Anterior cingulate cortex (tissue), 58 donors: ENCODE measurements at regions not wholly inside any gene's neighbourhood (a gene's known extent, or its start where the extent isn't known, plus 50 kb on each side); places are given as distances from the start of the nearest gene placed in this dataset.
"Not testable (repeated sequence)": the region's sequence is repeated elsewhere in the genome, so short reads cannot be mapped to it uniquely, and the experiment has no call there.

Experiments
- DNase-seq, 58 donors: peaks; one replicate each; lab custom pipeline; 2025; lab: John Stamatoyannopoulos, UW

DNA sequence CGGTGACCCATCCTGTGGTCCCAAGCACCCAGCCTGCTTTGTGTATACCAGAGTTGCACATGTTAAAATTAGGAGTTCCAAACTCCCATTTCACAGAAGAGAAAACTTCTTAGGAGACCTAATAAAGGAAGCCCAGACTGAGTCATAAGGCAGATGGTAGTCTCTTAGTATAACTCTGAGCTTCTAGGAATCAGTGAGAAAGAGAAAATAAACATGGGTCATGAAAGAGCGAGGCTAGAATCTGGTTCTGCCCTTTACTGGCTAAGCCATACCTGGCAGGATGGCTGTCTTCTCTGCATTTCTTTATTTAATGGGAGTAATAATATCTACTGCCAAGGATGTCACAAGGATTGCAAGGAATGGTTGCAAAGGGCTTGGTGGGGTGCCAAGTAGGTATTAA lies 101.2 kb upstream of the TRIB2 start:
- DNase-seq = no peak

DNA sequence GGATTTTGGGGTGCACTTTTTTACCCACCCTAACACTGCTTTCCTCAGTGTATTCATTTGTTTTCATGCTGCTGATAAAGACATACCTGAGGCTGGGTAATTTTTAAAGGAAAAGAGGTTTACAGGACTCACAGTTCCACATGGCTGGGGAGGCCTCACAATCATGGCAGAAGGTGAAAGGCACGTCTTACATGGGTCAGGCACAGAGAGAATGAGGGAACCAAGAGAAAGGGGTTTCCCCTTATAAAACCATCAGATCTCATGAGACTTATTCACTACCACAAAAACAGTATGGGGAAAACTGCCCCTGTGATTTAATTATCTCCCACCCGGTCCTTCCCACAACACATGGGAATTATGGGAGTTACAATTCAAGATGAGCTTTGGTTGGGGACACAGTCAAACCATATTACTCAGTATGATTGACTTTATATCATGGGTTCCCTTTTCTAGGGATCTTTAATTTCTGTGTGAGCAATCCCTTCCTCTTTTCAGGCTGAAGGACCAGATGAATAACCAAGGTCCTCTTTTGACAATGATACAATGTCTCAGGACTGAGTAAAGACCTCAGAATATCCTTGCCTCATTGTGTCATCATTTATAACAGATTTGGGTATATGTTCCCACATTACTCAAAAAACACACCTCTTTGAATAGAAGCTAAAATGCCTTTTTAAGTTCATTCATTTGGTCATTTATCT lies 100.1 kb upstream of the TRIB2 start:
- no peak for DNase-seq

DNA sequence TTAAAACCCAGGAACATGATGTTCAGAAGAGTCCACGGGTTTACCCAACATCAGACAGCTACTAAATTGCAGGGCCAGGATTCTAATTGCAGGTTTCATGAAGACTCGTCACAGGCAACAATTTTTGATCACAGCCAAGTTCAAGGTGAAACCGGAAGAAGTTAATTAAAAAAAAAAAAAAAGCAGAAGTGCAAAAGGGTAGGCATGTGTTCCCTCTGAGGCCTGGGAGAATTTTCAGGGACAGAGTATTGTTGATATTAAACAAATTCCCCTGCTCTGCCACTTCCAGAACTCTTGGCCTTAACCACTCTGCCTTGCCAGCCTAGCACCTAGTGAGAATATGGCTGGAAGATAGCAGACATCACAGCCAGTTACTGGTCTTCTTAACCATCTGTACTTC lies 99.4 kb upstream of the TRIB2 start:
- no peak for DNase-seq

DNA sequence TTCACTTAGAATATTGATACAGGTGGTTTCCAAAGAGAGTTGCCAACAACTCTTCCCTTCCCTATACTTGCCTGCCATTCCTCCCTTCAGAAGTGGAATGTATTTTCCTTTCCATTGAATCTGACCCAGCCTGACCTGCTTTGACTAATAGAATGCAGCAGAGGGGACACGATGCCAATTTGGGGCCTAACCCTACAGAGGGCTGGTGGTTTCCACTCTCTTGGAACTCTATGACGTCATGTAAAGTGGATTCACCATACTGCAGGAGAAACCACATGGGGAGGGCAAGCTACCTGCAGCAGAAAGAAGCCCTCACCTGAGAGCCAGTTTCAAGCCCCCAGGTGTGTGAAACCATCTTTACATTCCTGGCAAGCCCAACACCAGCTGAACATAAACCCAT lies 98.9 kb upstream of the TRIB2 start:
- DNase-seq = no peak

DNA sequence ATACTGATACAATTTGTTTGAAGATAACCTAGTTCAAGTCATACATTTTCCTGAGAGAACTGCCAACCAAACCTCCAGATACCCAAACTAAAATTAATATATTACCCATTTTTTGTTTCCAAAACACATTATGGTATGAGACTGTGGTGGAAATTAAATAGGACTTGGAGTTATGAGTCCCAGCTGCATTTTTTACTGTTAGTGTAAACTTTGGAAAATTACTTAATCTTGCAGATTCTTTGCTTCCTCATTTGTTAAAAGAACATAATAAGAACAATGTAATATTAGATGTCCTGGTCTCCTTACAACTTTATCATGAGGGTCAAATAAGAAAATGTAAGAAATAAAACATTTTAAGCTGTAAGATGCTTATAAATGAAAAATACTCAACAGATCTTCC lies 98.2 kb upstream of the TRIB2 start:
- no peak for DNase-seq

DNA sequence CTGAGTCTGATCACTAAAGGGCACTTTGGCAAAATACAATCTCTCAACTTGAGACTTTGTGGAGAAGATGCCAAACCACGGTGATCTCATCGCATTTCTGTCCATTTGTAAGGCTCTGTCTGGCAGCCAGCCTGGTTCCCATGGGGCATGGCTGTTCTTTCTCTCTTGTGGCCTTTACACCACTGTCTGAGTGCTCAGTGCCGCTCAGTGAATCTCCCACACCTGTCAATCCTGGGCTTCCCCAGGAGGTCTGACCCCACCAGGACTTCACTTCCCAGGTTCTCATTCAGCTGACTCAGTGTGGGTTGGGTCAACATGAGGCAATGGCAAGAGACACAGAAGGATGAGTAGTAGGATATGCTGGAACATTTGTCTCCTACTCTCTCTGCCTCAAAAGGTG lies 96.8 kb upstream of the TRIB2 start:
- peak in 1 of 58 donors; percentile 4 for DNase-seq

DNA sequence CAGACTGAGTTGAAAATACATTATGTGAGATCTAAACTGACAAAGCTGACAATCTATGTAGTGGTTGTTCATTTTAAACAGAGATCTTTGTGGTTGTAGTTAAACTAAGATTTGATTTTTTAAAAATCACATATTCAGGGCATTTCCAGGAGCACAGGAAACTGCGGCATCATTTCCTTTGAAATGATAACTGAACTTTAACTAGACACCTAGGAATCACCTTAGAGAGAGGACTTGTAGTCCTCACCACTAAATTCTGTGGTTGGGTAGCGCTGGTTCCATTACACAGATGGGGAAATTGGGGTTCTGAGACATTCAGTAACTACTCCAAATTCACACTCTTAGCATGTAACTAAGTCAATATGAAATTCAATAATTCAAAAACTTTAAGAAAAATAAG lies 96.0 kb upstream of the TRIB2 start:
- DNase-seq = no peak

DNA sequence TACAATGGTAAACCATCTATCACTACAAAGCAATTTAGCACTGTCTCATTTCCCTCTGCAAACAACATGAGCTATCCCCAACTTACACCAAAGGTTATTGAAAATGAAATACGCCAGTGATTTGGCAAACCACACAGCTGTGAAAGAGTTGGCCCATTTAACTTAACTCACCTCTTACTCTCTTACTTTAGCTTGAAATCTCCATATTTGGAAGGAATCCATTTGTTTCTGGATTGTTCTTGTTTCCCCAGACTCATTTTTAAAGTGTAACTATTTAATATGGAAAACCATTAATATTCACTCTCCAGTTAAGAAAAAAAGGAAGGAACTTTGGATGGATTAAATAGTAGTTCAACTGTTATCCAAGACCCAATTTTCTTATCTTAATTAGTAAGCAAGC lies 93.7 kb upstream of the TRIB2 start:
- no peak for DNase-seq

DNA sequence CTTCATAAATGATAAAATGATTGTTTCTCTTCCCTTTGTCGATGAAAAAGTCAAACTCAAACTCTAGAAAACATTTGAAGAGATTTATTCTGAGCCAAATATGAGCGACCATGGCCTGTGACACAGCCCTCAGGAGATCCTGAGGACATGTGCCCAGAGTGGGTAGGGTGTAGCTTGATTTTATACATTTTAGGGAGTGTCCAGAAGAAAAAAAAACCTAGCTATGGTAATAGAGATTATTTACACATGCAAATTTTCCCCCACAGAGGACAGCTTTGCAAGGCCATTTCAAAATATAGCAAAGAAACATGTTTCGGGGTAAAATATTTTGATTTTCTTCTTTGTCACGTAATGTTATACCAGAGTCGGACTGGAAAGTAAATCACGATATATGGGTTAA lies 92.4 kb upstream of the TRIB2 start:
- DNase-seq = no peak

DNA sequence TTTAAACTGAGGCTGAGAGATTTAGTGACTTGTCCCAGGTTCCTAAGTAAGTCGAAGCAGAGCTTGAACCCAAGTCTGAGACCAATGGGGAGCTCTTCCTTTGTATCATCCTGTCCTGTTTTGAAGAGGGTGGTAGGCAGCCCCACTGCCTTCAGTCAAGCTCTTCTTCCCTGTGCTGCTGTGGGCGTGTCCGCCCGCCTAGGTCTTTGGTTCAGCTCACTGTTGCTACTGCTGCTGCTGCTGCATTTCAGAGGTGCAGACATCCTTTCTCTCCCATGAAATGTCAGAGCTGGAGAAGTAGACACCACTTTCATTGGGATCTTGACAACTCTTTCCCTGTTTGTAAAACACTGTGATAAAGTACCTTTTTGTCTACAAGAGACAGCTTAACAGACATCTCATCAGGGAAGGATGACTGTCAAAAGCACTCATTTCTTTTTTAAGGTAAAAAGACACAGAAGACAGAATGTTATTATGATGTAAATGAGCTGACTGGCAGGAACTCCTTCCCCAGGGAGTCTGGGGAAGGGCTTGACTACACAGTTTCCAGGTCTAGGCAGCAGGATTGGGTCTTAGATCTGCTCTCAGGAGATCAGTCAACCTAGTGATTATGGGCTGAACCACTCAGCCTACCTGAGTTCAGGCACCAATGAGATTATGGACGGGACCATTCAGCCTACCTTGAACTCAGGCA lies 91.7 kb upstream of the TRIB2 start:
- DNase-seq = peak in 1 of 58 donors; percentile 4

DNA sequence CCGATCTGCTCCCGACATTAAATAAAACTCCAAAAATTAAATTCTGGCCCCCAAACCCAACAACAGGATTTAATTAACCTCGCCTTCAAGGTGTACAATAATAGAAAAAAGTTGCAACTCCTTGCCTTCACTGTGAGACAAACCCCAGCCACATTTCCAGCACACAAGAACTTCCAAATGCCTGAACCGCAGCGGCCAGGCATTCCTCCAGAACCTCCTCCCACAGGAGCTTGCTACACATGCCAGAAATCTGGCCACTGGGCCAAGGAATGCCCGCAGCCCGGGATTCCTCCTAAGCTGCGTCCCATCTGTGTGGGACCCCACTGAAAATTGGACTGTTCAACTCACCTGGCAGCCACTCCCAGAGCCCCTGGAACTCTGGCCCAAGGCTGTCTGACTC lies 88.2 kb upstream of the TRIB2 start:
- DNase-seq = not testable (repeated sequence)

DNA sequence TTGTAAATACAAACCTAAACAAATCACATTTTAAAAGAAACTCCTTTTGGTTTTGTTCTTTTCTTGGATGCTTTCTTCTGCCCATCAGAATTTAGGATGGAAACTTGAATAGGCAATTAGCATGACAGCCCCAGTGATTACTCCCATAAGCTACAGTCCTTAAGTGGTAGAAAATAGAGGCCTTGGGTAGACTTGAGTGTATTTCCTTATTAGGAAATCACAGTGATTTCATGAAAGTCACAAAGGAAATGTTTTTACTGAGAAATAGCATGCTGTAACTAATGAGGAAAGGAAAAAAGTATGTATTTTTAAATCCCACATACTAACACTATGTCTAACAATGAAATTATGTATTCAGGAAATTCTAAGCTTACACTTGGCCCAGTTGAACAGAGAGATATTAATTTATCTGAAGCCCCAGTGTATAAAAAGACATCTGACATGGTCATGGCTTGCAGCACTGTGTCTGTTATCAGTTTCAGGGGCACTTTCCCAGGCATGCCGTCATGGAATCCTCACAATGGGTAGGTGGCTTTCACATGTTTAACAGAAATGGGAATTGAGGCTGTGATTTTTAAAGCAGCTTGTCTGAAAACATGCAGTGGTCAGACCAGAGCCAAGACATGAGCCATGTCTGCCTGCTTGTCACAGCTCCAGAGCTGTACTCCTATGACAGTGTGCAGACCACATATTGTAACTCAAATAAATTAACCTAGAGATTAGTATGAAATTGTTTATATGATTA lies 79.7 kb upstream of the TRIB2 start:
- no peak for DNase-seq

DNA sequence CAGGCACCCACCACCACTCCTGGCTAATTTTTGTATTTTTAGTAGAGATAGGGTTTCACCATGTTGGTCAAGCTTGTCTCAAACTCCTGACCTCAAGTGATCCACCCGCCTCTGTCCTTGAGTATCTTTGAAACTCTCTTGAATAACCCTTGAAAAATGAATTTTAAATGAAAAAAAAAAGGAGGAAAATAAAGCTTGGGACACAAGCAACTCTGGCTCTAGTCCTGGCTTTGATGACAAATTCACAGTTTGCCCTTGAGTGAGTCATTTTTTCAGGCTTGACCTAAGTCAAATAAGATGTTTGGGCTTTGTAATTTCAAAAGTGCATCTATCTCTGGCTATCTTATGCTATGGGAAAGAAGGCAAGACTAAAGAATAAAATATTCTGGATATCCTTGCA lies 79.0 kb upstream of the TRIB2 start:
- DNase-seq = no peak

DNA sequence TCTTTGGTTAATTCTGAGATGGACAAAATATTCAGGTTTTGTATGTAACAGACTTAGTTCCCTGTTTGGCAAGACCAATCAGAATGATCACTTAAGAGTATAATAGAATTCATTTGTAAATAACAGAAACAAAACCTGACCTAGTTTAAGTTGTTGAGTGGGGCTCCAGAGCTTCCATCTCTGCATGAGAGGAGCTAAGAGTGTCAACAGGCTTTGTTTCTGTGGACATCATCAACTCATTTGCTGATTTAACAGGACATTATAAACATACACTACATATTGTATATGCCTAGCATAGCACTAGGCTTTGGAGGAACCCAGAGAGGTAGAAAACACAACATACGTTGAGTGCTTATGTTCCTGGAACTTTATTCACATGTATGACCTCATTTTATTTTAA lies 75.3 kb upstream of the TRIB2 start:
- DNase-seq = no peak

DNA sequence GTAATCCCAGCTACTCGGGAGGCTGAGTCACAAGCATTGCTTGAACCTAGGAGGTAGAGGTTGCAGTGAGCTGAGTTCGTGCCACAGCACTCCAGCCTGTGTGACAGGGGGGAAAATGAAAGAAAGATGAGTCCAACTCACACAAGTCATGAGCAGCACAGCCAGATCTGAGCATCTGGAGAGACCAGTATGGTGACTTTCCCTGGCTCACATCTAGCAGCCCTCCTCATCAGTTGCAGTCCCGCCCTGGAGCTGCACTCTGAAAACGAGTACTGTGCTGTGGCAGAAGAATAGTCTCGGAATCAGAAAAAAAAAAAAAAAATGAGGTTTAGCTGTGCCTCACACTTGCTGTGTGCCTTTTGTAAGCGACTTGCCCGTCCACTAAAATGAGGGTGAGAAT lies 74.4 kb upstream of the TRIB2 start:
- DNase-seq = no peak

DNA sequence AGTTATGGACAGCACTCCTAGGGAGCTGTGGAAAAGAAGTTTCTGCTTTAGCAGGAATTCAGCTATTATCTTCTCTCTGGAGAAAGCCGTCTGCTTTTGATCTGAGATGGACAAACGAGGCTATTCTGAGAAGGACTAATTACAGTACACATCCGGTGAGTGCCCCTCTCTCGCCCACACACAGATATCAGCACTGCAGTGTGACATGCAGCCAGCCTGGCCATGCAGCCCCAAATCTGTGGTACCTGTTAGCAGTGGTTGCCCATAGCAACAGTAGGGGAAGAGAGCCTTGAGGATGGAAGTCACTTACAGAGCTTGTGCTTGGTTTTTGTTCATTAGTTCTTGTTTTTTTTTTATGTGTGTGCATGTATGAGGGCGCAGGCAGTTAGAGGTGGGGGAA lies 73.9 kb upstream of the TRIB2 start:
- DNase-seq = peak in 5 of 58 donors; percentile 2 to 42 (median 10)

DNA sequence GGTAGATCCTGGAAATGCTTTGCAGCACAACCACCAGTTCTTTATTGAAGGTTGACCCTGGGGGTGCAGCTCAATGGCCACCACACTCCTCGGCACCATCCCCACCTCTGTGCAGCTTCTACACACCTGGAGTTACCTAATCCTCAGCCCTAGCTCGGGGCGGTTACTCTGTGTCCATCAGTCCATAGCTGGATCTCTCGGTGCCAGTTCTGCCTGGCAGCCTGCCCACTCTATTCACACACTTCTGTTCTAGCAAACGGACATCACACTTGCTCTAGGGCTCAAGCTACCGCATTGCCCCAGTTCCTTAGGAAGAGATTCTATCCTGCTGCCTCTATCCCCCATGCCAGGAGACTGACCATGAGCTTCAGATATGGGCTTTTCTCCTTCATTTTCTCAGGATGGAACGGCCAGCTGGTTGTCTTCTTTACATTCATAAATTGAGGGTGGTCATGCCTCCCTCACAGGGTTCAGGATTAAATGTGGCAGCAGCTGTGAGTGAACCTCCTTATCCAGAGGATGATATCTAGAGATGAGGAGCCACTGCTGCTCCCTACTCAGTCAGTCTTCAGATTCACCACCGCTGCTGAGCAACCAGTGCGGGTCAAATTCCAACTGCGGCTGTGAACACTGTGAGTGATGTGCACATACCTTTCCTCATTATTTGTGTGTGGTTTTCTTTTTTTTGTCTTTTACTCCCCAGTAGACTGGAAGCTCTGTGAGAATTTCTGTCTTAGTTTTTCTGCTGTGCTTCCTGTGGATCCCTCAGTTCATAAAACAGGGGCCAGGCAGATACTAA lies 66.9 kb upstream of the TRIB2 start:
- DNase-seq = no peak

DNA sequence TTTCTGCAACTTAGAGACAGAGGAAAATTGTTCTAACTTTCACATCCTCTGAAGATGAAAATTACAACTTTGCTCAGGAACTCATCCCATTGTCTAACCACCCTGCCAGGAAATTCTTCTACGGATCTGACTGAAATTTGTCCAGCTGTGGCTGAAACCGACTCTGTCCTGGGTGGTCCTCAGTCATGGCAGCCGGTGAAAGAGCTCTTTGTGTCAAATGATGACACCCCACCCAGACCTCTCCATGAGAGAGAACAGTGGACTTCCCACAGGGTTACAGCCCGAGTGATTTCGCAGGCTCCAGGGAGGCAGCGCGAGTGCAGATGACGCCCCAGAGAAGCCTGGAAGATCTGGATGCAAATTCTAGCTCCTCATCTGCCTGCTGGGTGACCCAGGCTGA lies 65.1 kb upstream of the TRIB2 start:
- no peak for DNase-seq

DNA sequence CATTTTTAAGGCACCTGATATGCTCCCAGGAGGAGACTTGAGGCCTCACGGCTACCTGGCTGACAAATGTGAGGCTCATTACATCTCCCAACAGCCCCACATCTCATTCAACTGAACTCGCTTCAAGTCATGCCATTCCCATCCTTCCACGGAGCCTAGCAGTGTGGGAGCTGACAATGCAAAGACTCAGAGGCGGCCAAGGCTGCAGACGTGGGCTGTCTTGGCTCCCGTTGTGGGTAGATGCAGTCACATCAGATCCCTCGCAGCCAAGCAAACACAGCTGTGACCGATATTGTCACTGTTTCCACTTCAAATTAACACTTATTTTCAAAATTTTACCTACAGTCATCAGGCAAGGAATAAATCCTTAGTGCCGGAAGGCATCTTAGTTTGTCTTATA lies 64.0 kb upstream of the TRIB2 start:
- DNase-seq = peak in 20 of 58 donors; percentile 2 to 59 (median 26)

DNA sequence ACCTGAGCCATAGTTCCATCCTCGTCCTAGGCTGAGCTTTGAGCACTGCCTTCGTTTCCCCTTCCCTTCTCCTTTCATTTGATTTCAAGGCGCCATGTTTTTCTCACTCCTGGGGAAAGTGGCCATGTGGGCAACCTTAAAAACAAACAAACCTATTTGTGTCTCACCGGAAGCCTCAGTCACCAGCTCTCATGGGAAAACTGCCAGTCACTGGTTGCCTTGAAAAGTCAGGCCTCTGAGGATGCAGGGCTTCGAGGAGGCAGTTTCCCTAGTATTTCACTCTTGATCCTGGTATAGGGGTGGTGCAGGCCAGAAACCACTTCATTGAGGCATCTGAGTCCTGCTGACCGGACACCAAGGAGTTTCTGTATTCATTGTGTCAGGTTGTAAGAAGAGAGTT lies 59.2 kb upstream of the TRIB2 start:
- DNase-seq = no peak
